HT-29 (cell line): ENCODE measurements at regions not wholly inside any gene's neighbourhood (a gene's known extent, or its start where the extent isn't known, plus 50 kb on each side); places are given as distances from the start of the nearest gene placed in this dataset.

ENCODE experiments used
- DNase-seq: peaks from one replicate; pipeline ENCODE4 v3.0.0-alpha.2; 2015; ENCODE audit warnings: low spot score

DNA sequence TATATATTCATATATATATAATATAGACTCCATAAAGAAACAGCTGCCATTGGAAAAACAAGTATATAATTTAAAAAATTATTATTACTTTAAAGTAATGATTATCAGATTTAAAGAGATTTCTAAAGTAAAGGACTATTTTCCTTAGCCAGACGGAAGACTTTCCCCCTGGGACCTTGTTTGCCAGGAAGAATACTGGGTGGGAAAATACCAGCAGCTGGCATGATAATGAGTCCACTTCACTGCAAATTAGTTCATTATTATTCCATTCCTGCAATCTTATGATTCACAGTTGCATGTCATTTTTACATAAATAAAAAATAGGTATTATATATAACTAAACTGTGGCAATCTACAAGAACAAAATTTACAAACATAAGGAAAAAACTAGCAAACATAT, 339.8 kb upstream of the CDH7 start:
- DNase-seq: no peak

DNA sequence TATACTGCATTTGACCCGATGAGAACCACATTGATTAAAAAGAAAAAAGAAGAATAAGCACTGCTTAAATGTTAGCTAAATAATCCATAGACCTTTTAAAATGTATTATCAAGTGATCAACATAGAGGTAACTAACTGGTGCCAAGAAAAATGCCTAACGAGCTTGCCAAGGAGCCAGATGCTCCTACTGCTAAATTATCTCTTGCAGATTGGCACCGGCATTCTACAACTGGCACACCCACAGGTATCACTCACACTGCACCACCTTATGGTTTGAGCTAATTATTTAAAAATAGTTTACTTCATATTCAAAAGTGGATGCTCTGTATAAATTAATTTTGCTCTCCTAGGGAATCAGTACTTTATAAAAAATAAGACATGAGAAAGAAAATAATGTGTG, 341.6 kb upstream of the CDH7 start:
- no peak for DNase-seq

DNA sequence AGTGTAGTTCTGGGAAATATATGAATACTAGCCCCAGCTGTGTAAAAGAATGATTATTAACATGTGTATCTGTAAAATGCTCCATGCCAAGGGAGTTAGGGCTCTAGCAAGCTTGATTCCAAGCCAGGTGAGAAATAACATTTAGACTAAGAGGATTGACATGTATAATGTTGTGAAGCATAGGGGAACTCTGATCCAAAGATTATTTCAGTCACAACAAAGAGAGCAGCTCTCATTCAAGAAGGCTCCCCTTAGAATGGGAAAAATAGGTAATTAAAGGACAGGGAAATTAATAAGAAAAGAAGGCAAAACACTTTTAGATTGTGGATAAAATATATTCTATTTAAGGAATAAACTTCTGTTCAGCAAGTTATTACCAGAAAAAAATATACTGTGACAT, 347.3 kb upstream of the CDH7 start:
- DNase-seq: no peak

DNA sequence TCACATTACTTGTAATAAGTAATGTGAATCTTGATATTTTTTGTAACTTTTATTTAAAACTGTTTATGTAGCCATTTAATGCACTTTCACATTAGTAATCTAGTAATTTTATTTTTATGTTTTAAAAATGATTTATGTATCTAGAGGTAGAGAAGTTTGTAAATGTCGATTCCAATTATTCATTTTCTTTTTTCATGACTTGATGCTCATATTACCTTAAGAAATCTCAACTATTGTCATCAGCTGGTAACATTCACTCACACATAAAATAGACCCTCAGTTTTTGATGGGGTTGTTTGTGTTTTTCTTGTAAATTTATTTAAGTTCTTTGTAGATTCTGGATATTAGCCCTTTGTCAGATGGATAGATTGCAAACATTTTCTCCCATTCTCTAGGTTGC, 351.7 kb upstream of the CDH7 start:
- DNase-seq: no peak

DNA sequence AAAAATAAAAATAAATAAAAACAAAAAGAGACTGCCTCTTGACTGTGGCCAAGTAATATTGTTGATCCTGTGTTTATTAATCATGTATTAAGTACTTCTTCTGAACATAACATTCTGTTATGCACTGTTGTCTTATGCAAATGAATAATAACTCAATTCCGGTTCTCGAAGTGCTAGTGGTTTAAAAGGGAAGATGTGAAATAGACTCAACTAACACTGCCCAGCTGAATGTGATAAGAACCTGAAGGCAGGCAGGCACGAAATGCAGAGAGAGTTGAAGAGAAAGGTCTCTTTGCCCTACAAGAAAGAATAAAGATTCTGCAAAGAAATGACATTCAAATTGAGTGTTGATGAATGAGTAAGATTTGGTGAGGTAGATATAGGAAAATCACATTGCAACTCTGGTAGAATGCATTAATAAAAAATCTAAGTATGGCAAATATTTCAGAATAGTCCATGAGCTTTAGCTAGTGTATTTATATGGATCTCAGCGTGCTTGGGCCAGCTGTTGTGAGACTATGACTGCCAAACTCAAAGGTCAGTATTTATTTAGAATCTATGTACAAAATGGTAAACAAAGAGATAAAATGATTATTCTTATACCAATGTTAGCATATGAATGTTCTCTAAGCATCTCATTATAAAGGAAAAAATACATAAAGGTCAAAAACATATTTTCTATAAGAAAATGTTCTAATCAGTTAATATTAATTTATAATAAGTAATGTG, 352.3 kb upstream of the CDH7 start:
- DNase-seq: no peak

DNA sequence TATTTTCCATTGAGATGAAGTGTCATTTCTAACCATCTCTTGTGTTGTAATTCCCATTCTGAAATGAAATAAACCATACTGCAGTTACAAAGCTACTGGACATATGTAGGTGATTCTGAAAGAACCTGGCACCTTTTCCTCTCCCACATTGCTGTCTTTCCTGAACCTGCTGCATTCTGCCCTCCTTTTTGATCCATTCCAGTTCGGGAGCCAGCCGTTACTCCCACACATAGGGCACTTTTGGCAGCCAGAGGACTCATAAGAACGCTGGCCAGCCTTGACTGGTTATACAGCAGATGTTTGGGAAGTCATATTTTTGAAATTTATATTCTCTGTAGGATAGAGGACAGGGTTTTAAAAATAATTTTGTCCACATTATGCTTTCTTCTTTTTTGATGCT, 369.8 kb upstream of the CDH7 start:
- no peak for DNase-seq

DNA sequence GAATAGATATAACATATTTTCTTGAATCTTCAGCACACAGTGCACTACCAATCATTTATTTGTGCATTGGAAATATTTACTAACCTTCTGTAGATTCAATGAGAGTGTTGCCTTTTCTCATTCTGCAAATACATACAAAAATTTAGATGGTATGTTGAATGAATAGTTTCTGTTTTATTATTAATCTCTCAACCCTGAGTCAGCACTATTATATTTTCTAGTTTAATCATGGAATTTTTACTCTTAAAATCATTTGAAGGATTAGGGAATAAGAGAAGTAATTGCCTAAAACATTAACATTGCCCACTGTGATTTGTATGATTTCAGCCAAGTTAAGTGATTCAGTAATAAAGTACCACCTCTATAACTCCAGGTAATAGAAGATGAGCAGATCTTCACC, 370.2 kb upstream of the CDH7 start:
- DNase-seq: no peak

DNA sequence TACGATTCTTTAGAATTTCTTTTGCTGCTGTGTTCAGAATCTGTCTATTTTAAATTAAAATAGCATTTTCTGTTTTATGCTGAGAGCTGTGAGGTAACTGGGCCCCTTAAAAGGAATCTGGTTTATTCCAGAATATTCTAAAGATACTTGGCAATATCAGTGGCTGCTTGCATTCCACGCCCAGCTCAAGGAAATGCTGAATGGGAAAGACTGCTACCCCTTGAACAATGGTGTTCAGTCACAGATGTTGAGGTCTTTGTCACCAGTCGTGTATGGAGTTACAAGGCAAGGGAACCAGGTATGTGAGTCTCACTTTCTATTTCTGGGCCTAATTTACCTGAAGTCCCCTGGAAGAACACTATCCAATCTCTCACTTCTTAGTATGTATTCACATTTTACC, 377.9 kb upstream of the CDH7 start:
- no peak for DNase-seq

DNA sequence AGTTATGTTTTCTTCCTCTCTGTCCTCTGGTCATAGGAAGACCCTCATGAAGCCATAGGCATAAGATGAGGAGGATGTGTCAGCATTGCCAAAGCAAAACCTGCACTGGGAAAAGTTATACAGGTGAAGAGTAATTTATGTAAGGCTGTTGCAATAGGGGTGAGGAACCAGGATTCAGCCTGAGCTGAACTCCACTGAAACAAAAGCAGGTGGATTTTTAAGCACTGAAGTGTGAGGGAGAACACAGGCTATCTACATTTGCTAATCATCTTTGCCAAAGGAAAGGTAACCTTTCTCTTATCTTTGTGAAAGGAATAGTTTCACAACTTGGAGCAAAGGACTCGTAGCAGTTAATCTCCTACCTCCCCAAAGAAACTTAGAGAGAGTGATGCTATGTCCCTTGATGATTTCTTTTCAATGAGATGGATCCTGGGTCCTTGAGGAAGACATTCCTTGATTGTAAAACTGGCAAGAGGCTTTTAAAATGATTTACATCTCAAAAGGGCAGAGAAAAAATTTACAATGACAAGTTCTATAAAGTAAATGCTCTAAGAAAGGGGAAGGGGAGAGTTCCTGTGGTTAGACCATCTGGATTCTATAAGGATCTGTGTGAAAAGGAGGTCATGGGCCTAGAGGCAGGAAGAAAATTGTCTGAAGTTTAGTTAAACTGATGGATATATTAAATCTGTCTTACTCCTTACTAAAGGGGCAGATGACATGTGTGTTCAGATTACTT, 385.4 kb upstream of the CDH7 start:
- no peak for DNase-seq

DNA sequence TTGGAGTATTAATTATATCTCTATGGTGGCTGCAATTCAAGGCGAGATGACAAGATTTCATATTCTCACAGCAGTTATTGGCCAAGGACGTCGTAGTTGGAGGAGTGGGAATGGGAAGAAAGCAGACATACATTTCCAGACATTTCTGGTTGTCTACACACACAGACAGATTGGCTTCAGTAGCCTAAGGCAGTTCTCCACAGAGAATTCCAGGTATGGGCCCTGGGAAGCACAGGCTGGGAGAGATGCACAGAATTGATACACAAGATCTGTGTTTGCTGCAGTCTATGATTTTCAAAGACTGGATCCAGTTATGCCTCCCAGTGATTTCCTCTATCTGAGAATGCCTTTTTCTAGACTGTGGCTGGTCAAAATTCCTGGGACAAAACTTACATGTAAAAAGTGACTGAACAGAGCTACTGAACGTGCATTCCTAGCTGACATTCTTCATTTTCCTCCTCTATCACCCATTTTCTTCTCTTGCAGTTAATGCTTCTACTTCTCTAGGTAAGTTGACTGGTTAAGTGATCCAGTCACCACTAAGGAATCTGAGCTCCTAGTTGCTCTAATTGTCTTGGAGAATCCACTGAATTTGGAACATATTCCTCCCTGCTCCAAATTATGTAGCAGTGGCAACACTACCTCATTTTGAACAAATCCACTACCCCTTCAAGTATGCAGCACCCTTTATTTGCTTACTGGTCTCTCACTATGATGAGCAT, 386.7 kb upstream of the CDH7 start:
- no peak for DNase-seq

DNA sequence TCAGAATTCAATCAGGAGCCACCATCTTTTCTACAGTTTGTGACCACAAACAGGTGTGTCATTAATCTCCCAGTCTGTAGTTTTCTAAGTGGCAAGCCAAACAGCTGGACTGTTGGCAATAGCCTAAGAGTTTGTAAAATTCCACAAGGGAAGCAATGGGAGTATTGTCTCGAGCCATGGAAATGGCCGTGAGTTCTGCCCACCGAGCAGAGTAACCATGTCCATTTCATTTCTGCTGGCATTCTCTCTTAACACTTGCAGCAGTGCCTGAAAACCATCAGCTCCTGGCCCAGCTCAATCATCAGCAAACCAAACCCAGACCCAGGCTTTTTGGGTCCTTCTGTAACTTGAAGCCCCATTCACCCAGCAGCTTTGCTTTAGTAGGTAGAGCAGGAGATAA, 387.8 kb upstream of the CDH7 start:
- DNase-seq: no peak

DNA sequence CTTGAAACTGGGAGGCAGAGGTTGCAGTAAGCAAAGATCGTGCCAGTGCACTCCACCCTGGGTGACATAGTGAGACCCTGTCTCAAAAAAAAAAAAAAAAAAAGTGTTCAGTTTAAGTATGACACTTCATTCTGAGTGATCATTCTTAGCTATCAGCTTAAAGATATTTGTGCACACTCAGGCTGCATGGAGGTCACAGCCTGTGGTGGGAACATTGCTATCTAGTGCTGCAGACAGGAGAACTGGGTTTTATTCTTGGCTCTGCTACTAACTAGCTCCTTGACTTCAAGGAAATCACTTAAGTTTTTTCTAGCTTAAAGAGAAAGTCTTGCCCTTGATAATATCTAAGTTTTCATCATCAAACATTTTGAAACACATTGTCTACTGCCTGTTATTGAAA, 391.3 kb upstream of the CDH7 start:
- DNase-seq: no peak

DNA sequence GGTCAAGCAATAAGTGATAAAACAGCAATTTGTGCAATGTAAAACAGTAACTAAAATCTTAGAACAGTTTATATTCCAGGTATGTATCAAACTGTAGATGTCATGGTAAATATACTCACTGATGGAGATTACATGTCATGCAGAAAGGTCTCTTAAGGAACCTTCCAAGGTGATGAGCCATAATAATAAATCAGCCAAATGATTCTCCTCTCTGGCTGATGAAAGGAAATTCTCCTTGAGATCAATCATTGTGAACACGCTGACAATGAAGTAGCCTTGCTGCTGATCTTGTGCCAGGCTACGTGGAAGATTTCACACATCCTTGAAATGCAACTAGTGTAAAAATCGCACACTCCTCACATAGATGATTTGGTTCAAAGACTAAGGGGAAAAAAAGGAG, 392.5 kb upstream of the CDH7 start:
- DNase-seq: no peak

DNA sequence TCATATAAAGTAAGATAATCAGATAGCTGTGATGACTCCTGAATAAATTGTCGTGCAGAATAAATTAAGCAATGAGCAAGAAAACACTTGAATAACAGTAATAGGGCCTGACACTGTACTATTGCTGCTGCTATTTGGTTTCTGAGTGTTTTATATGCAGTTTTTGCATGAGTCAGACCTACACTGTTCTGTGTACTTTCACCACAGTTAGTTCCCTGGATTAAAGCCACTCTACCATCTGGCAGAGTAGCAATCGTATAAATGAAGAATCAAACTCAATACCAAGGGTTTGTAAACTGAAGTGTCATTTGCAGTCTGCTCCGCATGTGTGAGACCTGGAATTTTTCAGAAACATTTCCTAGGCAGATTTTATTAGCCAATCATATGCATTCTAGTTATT, 398.6 kb upstream of the CDH7 start:
- DNase-seq: no peak

DNA sequence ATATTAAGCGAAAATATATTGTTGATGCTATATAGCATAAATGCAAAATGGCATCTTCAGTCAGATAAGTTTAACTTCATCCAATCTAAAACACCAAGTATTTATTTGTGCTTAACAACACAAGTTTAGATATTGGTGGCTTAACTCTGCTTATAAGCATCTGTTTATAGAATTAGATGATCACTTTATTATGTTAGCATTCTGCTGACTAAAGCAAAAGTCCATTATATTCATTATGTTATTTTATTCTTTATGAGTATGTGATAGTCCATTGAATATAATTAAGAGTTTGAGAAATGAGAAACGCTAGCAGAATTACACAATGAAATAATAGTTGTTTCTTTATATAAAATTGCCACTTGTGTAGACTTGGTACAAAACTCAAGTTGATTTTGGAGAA, 401.2 kb upstream of the CDH7 start:
- DNase-seq: no peak

DNA sequence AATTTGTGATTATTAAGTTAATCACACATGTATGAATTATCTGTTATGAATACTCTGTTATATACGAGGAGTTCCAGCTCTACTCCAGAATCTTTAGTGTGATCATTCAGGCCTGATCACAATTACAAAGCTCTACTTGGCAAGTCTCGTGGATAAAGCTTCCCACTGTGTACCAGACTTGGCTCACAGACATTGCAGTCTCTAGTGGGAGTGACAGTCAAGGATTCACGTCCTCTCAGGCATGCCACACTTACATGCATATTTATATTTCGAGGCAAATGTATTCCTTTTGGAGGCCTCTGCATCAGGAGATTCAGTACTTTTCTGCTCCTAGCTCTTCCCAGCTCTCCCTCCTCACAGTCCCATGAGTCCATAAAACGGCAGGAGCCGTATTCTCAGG, 403.4 kb upstream of the CDH7 start:
- DNase-seq: no peak

DNA sequence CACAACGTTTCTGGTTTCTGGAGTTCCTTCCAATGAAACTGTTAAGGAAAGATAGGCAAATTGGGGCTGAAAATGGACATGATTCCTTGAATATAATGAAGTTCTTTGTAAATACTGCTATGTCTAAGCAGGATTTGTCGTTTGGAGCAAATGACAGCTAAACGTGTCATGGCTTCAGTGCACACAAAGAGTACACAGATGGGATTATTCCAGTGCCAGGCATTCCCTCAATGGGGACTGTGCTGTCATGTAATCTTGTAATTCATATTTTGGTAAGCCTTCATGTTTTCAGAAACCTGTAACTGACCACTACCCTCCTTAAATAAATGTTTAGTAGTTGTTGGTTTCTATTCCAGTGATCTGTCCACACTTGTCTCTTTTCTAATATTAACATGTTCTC, 404.7 kb upstream of the CDH7 start:
- no peak for DNase-seq

DNA sequence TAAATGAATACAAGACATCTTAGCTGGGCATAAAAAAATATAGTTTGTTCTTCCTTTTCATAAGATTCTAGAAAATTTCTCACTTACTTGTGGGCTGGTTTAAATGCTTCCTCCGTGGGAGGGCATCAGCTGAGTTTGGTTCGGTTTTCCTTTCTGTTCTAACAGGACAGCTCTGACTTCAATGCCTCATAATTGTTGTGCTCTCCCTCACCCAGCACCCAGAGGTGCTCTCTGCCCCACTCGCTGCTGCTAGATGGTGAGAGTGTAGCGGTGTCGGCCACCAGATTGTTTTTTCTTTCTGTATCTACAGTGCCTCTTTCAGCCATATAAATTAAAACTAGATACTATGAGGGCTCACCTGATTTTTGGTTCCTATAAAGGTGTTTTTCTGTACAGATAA, 407.2 kb upstream of the CDH7 start:
- DNase-seq: no peak

DNA sequence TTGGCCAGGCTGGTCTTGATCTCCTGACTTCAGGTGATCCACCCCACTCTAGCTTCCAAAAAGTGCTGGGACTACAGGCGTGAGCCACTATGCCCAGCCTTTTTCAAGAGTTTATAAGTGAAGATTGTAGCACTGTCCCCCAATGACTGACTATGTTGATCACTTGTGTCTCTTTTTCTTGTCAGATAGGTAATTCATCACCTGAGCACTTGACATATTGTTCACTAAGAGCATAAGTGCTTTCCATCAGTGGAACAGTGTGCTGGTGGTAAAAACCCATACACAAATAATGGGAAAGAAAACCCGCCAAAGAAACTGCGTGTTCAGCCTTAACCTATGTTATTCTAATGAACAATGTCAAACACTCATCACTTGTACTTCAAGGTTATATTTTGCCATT, 414.4 kb upstream of the CDH7 start:
- DNase-seq: no peak

DNA sequence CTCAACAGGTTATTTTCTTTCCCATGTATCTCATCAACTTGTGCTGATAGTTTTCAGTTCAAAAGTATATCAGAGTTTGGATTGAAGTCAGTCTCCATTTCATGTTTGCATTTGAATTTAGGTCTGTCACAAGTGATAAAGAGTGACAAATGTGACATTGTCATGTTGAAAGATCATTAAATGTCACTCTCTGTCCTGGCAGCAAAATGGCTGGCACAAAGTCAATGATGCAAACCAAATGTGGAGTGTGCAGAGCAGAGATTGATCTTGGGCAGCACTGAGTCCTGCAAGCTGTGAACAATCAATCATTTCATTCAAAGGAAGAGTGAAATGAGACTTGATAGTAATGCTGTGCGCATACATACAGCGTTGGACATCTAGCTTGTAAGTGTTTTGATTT, 421.8 kb upstream of the CDH7 start:
- no peak for DNase-seq

DNA sequence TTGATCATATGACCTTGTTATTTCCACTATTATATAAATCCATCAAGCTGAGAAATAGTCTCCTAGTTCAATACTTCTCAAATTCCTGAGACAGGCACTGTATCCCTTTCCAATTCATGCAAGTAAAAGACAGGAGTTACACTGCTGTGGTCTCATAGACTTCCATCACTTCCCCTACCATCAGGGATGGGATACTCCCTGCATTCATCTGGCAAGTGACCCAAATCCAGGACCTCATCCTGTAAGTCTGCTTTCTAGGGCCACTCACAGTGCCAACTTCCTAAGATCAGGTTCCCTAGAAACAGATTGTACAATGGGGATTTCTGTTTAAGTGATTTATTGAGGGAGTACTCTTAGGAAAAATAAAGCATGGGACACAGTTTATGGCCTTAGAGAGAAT, 424.0 kb upstream of the CDH7 start:
- no peak for DNase-seq

DNA sequence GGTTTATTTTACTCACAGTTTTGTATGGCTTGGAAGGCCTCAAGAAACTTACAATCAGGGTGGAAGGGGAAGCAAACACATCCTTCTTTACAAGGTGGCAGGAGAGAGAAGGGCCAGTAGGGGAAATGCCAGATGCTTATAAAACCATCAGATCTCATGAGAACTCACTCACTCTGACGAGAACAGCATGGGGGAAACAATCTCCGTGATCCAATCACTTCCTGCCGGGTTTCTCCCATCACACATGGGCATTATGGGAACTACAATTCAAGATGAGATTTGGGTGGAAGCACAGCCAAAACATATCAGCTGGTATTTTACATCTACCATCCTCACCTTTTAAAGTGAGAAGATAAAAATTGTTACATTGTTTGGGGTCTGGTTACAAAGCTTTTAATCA, 427.9 kb upstream of the CDH7 start:
- DNase-seq: no peak

DNA sequence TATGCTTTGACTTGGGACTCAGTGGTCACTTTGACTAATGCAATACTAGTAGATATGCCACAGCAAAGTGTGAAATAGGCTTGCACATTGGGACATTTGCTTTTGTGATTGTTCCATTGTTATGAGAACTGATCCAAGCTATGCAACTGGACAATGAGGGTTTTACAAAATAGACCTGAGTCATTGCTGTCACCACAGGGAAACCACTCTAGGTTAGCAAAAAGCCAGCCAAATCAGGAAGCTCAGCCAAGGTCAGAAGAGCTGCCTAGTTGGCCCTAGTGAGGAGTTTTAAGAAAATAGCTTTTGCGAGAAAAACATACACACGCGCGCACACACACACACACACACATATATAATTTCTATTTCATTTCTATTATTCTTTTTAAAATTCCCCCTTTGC, 452.4 kb upstream of the CDH7 start:
- no peak for DNase-seq
